ENCODE measurements at regions not wholly inside any gene's neighbourhood (a gene's known extent, or its start where the extent isn't known, plus 50 kb on each side); places are given as distances from the start of the nearest gene placed in this dataset.

- Histone ChIP-seq H3K79me2 (ENCODE audit: insufficient read depth) (no peaks in the 10 kb centered on the region), H3K9me2 (ENCODE audit: insufficient read depth) (no peaks in the 10 kb centered on the region), H3F3A (ENCODE audit: insufficient read depth) (no peaks in the 10 kb centered on the region), H3K9me3 (ENCODE audit: low read depth) (no peaks in the 10 kb centered on the region), H3K9ac (no peak overlapping the region), H3K27me3 (replicated peaks; ENCODE audit: insufficient read depth) (no peaks in the 10 kb centered on the region; the same call in 1 of the 2 replicates), H3K4me2 (ENCODE audit: unreplicated experiment) (no peak overlapping the region), H3K4me1 (ENCODE audit: insufficient read depth) (no peaks in the 10 kb centered on the region), H2AFZ (no peak overlapping the region), H3K27ac (no peak overlapping the region), H4K20me1 (ENCODE audit: insufficient read depth) (no peaks in the 10 kb centered on the region), H3K36me3 (ENCODE audit: low read depth) (no peaks in the 10 kb centered on the region), H3K4me3 (no peak overlapping the region)
- DNase-seq, result no peak
- TF ChIP-seq EZH2phosphoT487 (IDR thresholded peaks at IDR 0.05; ENCODE audit: insufficient read depth, low read depth) (no peak), EZH2 (IDR thresholded peaks at IDR 0.05; ENCODE audit: insufficient read depth, poor library complexity, severe bottlenecking) (no peak)
- WGBS, 2 experiments (ENCODE audit: low coverage in 1 of 2, low lambda C conversion rate in 2 of 2, missing lambda C conversion rate in 2 of 2), result 52 to 56% methylated on average over 19 to 26 of the region's 26 CpGs
- in situ Hi-C loops (cut with MboI), result no loop called here
These were observed 308.2 kb upstream of the IRX3 start for GRCh38 chr16:54594601-54595391.

GRCh38 chr16:54591816-54592246, 305.2 kb upstream of the IRX3 start:
- 50 to 55% methylated on average over 7 of the region's 7 CpGs for WGBS, 2 experiments (ENCODE audit: low coverage in 1 of 2, low lambda C conversion rate in 2 of 2, missing lambda C conversion rate in 2 of 2)
- Histone ChIP-seq H3K9me2 (ENCODE audit: insufficient read depth) (no peaks in the 10 kb centered on the region), H2AFZ (no peak overlapping the region), H3K4me2 (ENCODE audit: unreplicated experiment) (no peak overlapping the region), H3K36me3 (ENCODE audit: low read depth) (no peaks in the 10 kb centered on the region), H3K4me3 (no peak overlapping the region), H3F3A (ENCODE audit: insufficient read depth) (no peaks in the 10 kb centered on the region), H3K4me1 (ENCODE audit: insufficient read depth) (no peaks in the 10 kb centered on the region), H3K27me3 (replicated peaks; ENCODE audit: insufficient read depth) (no peaks in the 10 kb centered on the region; the same call in 1 of the 2 replicates), H3K9ac (no peak overlapping the region), H3K79me2 (ENCODE audit: insufficient read depth) (no peaks in the 10 kb centered on the region), H4K20me1 (ENCODE audit: insufficient read depth) (no peaks in the 10 kb centered on the region), H3K9me3 (ENCODE audit: low read depth) (no peaks in the 10 kb centered on the region), H3K27ac (no peak overlapping the region)
- no peak for DNase-seq
- TF ChIP-seq EZH2 (IDR thresholded peaks at IDR 0.05; ENCODE audit: insufficient read depth, poor library complexity, severe bottlenecking) (no peak), EZH2phosphoT487 (IDR thresholded peaks at IDR 0.05; ENCODE audit: insufficient read depth, low read depth) (no peak)
- in situ Hi-C loops (cut with MboI), result no loop called here

DNA sequence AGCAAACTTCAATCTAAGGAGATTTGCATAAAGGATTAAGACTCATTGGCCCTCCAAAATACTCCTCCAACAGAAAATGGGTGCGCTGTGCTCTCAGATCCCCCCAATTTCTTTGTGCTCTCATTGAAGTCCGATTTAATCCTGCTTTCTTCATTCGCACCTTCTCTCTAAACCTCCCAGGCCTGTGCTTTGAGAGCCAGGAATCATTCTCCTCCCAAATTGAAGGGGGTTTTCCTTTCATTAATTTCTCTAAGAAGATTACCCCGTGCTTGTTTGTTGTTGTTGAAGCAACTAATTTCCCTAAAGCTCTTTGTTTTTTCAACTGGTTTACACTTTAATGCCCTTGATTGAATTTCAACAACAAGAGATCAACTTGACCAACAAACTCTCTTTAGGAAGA, 304.2 kb upstream of the IRX3 start:
- DNase-seq, result no peak
- in situ Hi-C loops (cut with MboI), result no loop called here
- no peak for TF ChIP-seq EZH2 (IDR thresholded peaks at IDR 0.05; ENCODE audit: insufficient read depth, poor library complexity, severe bottlenecking)
- no peak for TF ChIP-seq EZH2phosphoT487 (IDR thresholded peaks at IDR 0.05; ENCODE audit: insufficient read depth, low read depth)
- H4K20me1 ChIP-seq (ENCODE audit: insufficient read depth), result no peaks in the 10 kb centered on the region
- H3K36me3 ChIP-seq (ENCODE audit: low read depth), result no peaks in the 10 kb centered on the region
- WGBS, 2 experiments (ENCODE audit: low coverage in 1 of 2, low lambda C conversion rate in 2 of 2, missing lambda C conversion rate in 2 of 2), result 63 to 70% methylated on average over 4 of the region's 4 CpGs
- no peaks in the 10 kb centered on the region for H3K79me2 ChIP-seq (ENCODE audit: insufficient read depth)
- no peak overlapping the region for H3K4me3 ChIP-seq
- H3K27me3 ChIP-seq (replicated peaks; ENCODE audit: insufficient read depth), result no peaks in the 10 kb centered on the region; the same call in 1 of the 2 replicates
- no peak overlapping the region for H3K4me2 ChIP-seq (ENCODE audit: unreplicated experiment)
- H3K4me1 ChIP-seq (ENCODE audit: insufficient read depth), result no peaks in the 10 kb centered on the region
- no peak overlapping the region for H2AFZ ChIP-seq
- no peak overlapping the region for H3K9ac ChIP-seq
- no peak overlapping the region for H3K27ac ChIP-seq
- H3F3A ChIP-seq (ENCODE audit: insufficient read depth), result no peaks in the 10 kb centered on the region
- no peaks in the 10 kb centered on the region for H3K9me2 ChIP-seq (ENCODE audit: insufficient read depth)
- H3K9me3 ChIP-seq (ENCODE audit: low read depth), result no peaks in the 10 kb centered on the region

GRCh38 chr16:54589326-54589725, 302.7 kb upstream of the IRX3 start:
- Histone ChIP-seq H3K9me3 (ENCODE audit: low read depth) (no peaks in the 10 kb centered on the region), H4K20me1 (ENCODE audit: insufficient read depth) (no peaks in the 10 kb centered on the region), H3F3A (ENCODE audit: insufficient read depth) (no peaks in the 10 kb centered on the region), H3K9ac (no peak overlapping the region), H3K4me3 (no peak overlapping the region), H2AFZ (no peak overlapping the region), H3K79me2 (ENCODE audit: insufficient read depth) (no peaks in the 10 kb centered on the region), H3K4me2 (ENCODE audit: unreplicated experiment) (no peak overlapping the region), H3K27me3 (replicated peaks; ENCODE audit: insufficient read depth) (no peaks in the 10 kb centered on the region; the same call in 1 of the 2 replicates), H3K36me3 (ENCODE audit: low read depth) (no peaks in the 10 kb centered on the region), H3K4me1 (ENCODE audit: insufficient read depth) (no peaks in the 10 kb centered on the region), H3K9me2 (ENCODE audit: insufficient read depth) (no peaks in the 10 kb centered on the region), H3K27ac (no peak overlapping the region)
- DNase-seq, result no peak
- in situ Hi-C loops (cut with MboI), result no loop called here
- WGBS, 2 experiments (ENCODE audit: low coverage in 1 of 2, low lambda C conversion rate in 2 of 2, missing lambda C conversion rate in 2 of 2), result 67 to 80% methylated on average over 5 of the region's 5 CpGs
- TF ChIP-seq EZH2 (IDR thresholded peaks at IDR 0.05; ENCODE audit: insufficient read depth, poor library complexity, severe bottlenecking) (no peak), EZH2phosphoT487 (IDR thresholded peaks at IDR 0.05; ENCODE audit: insufficient read depth, low read depth) (no peak)

Data from GM23248 (cell line).